ENCODE measurements at regions not wholly inside any gene's neighbourhood (a gene's known extent, or its start where the extent isn't known, plus 50 kb on each side); places are given as distances from the start of the nearest gene placed in this dataset.
A peak's percentile ranks its signal among the peaks of the same experiment; 100 is the strongest.

- H3K4me1 ChIP-seq (ENCODE audit: insufficient read depth, poor library complexity, severe bottlenecking): peaks cover 11% of the 10 kb centered on the region
- DNase-seq (ENCODE audit: low spot score): peak; percentile 71
- H3K9me3 ChIP-seq (ENCODE audit: severe bottlenecking): no peaks in the 10 kb centered on the region
- no peak for ATAC-seq (ENCODE audit: low read depth)
- TF ChIP-seq, protein P1, sequence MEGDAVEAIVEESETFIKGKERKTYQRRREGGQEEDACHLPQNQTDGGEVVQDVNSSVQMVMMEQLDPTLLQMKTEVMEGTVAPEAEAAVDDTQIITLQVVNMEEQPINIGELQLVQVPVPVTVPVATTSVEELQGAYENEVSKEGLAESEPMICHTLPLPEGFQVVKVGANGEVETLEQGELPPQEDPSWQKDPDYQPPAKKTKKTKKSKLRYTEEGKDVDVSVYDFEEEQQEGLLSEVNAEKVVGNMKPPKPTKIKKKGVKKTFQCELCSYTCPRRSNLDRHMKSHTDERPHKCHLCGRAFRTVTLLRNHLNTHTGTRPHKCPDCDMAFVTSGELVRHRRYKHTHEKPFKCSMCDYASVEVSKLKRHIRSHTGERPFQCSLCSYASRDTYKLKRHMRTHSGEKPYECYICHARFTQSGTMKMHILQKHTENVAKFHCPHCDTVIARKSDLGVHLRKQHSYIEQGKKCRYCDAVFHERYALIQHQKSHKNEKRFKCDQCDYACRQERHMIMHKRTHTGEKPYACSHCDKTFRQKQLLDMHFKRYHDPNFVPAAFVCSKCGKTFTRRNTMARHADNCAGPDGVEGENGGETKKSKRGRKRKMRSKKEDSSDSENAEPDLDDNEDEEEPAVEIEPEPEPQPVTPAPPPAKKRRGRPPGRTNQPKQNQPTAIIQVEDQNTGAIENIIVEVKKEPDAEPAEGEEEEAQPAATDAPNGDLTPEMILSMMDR (IDR thresholded peaks at IDR 0.05; ENCODE audit: poor library complexity, severe bottlenecking): no peak
- H3K36me3 ChIP-seq (ENCODE audit: low read depth): no peaks in the 10 kb centered on the region
- H3K27me3 ChIP-seq (ENCODE audit: insufficient read depth, poor library complexity, severe bottlenecking): no peaks in the 10 kb centered on the region
- H3K4me3 ChIP-seq (ENCODE audit: severe bottlenecking): no peak overlapping the region
- H3K27ac ChIP-seq (ENCODE audit: poor library complexity, severe bottlenecking): no peak overlapping the region
Measured at GRCh38 chr20:51188941-51189340, 166.0 kb upstream of the KCNG1 start.

DNA sequence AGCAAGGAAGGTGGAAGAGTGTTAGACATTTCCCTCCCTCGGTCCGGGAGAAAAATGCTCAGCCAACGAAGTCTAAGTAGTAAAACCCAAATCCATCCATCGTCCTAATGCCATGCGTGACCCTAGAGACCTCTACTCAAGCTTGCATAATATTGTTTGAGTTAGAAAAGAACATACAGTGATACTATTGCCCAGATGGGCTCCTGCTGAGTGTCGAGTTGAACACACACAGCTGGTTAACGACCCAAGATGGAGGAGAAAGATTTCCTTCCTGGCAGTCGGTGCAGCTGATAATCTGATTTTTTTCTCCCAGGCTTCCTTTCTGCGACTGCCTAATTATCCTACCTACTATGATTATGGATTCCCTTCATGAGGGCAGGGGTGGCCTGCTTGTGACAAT, 164.4 kb upstream of the KCNG1 start:
- TF ChIP-seq, protein P1 (IDR thresholded peaks at IDR 0.05; ENCODE audit: poor library complexity, severe bottlenecking): no peak
- no peak overlapping the region for H3K27ac ChIP-seq (ENCODE audit: poor library complexity, severe bottlenecking)
- H3K9me3 ChIP-seq (ENCODE audit: severe bottlenecking): no peaks in the 10 kb centered on the region
- peak; percentile 40 for DNase-seq (ENCODE audit: low spot score)
- no peak for ATAC-seq (ENCODE audit: low read depth)
- no peaks in the 10 kb centered on the region for H3K27me3 ChIP-seq (ENCODE audit: insufficient read depth, poor library complexity, severe bottlenecking)
- no peaks in the 10 kb centered on the region for H3K36me3 ChIP-seq (ENCODE audit: low read depth)
- H3K4me3 ChIP-seq (ENCODE audit: severe bottlenecking): no peak overlapping the region
- H3K4me1 ChIP-seq (ENCODE audit: insufficient read depth, poor library complexity, severe bottlenecking): no peaks in the 10 kb centered on the region

DNA sequence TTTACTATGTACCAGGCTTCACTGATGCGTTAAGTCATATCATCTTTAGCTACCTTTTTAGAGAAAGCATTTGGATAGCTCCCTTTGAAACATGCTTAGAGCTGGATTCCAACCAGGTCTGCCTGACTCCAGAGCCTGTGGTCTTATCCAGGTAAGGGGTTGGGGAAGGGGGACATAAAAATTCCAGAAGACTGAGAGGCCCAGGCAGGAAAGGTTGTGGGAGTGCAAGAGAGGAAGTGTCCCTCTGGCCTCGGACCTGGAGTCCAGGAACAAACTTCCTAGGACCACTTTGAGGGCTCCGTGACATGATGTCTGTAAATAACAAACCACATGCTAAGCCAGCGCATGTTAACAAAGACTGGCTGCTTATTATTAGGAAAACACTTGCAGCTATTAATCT, 163.0 kb upstream of the KCNG1 start:
- TF ChIP-seq, protein P1 (IDR thresholded peaks at IDR 0.05; ENCODE audit: poor library complexity, severe bottlenecking): no peak
- ATAC-seq (ENCODE audit: low read depth): no peak
- H3K9me3 ChIP-seq (ENCODE audit: severe bottlenecking): no peaks in the 10 kb centered on the region

DNA sequence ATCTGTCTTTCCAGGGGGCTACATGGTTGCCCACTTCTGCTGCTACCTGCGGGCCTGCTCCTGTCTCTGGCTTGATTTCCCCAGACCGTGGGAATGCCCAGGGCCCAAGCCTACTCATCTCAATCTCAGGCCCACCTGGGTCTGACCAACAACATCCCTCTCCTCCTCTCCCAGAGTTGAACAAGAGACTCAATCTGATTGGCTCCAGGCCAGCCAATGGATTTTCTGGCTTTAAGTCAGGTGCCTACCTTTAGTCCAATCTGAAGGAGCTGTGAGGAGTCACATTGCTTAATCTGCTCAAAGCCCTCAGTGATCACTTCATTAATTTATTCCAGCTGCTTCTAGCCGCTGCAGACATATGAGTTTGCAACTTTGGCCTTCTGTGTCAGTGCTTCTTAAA, 162.4 kb upstream of the KCNG1 start:
- ATAC-seq (ENCODE audit: low read depth) (no peak), DNase-seq (ENCODE audit: low spot score) (peak; percentile 60)
- Histone ChIP-seq H3K4me1 (ENCODE audit: insufficient read depth, poor library complexity, severe bottlenecking) (no peaks in the 10 kb centered on the region), H3K9me3 (ENCODE audit: severe bottlenecking) (no peaks in the 10 kb centered on the region), H3K27ac (ENCODE audit: poor library complexity, severe bottlenecking) (no peak overlapping the region), H3K27me3 (ENCODE audit: insufficient read depth, poor library complexity, severe bottlenecking) (no peaks in the 10 kb centered on the region), H3K36me3 (ENCODE audit: low read depth) (no peaks in the 10 kb centered on the region), H3K4me3 (ENCODE audit: severe bottlenecking) (no peak overlapping the region)
- TF ChIP-seq, protein P1 (IDR thresholded peaks at IDR 0.05; ENCODE audit: poor library complexity, severe bottlenecking): no peak

More for the DNA sequence above, 163.0 kb upstream of the KCNG1 start:
- Histone ChIP-seq H3K36me3 (ENCODE audit: low read depth) (no peaks in the 10 kb centered on the region), H3K27ac (ENCODE audit: poor library complexity, severe bottlenecking) (no peak overlapping the region), H3K27me3 (ENCODE audit: insufficient read depth, poor library complexity, severe bottlenecking) (no peaks in the 10 kb centered on the region), H3K4me1 (ENCODE audit: insufficient read depth, poor library complexity, severe bottlenecking) (no peaks in the 10 kb centered on the region), H3K4me3 (ENCODE audit: severe bottlenecking) (no peak overlapping the region)
- peak; percentile 55 for DNase-seq (ENCODE audit: low spot score)

DNA sequence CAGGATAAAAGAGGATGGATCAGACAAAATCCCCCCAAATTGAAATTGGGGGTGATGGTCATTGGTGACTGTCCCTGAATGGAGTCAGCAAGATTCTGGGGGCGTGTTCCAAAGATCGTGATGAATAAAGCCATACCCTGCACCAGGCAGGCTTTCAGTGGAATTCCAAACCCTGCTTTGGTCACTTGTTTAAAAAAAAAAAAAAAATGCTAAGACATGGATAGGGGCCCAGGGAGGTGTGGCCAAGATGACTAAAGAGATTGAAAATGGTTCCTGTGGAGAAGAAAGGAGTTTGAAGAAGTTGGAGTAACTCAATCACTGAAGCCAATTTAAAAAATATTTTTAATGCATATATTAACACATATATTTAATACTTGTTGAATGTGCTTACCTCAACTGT, 161.4 kb upstream of the KCNG1 start:
- no peak for ATAC-seq (ENCODE audit: low read depth)
- peak; percentile 26 for DNase-seq (ENCODE audit: low spot score)
- Histone ChIP-seq H3K4me3 (ENCODE audit: severe bottlenecking) (no peak overlapping the region), H3K27ac (ENCODE audit: poor library complexity, severe bottlenecking) (no peak overlapping the region), H3K36me3 (ENCODE audit: low read depth) (no peaks in the 10 kb centered on the region), H3K9me3 (ENCODE audit: severe bottlenecking) (no peaks in the 10 kb centered on the region), H3K27me3 (ENCODE audit: insufficient read depth, poor library complexity, severe bottlenecking) (no peaks in the 10 kb centered on the region), H3K4me1 (ENCODE audit: insufficient read depth, poor library complexity, severe bottlenecking) (no peaks in the 10 kb centered on the region)
- TF ChIP-seq, protein P1 (IDR thresholded peaks at IDR 0.05; ENCODE audit: poor library complexity, severe bottlenecking): no peak

All from RWPE2 (cell line).